Esophagus squamous epithelium (tissue), 5 donors: ENCODE measurements at regions not wholly inside any gene's neighbourhood (a gene's known extent, or its start where the extent isn't known, plus 50 kb on each side); places are given as distances from the start of the nearest gene placed in this dataset.

Source experiments
- DNase-seq: peaks from one replicate; lab custom pipeline; 2025; lab: John Stamatoyannopoulos, UW
- H3K27ac ChIP-seq, 4 donors: fragments of 200-600 bp; sonication (generic); one replicate each; pipeline ENCODE4 v1.5.1; 2016 to 2019; ENCODE audit warnings: mild to moderate bottlenecking in 1 of 4
- H3K27me3 ChIP-seq, 4 donors: fragments of 200-600 bp; sonication (generic); 1 replicate in 3 of 4; 2 replicates in 1 of 4; pipeline versions ENCODE4 v1.5.1 to v1.6.0; 2017 to 2021; ENCODE audit warnings: antibody characterized with exemption in 1 of 4
- H3K36me3 ChIP-seq, 3 donors: fragments of 200-600 bp; sonication (generic); one replicate each; pipeline ENCODE4 v1.5.1; 2016 to 2019
- H3K4me1 ChIP-seq, 3 donors: fragments of 200-600 bp; sonication (generic); one replicate each; pipeline ENCODE4 v1.5.1; 2017 to 2019
- H3K4me3 ChIP-seq, 4 donors: fragments of 200-600 bp; sonication (generic); 1 replicate in 3 of 4; 2 replicates in 1 of 4; pipeline ENCODE4 v1.5.1; 2016 to 2019; ENCODE audit warnings: mild to moderate bottlenecking in 2 of 4, moderate library complexity in 1 of 4
- H3K9me3 ChIP-seq, 3 donors: fragments of 200-600 bp; sonication (generic); one replicate each; pipeline ENCODE4 v1.5.1; 2016 to 2019
- POLR2A ChIP-seq, 4 donors: fragments of 450-650 bp; IDR thresholded peaks; one replicate each; pipeline ENCODE4 v1.6.1; 2017; ENCODE audit warnings: antibody characterized with exemption in 4 of 4, mild to moderate bottlenecking in 4 of 4, moderate library complexity in 3 of 4
- whole genome bisulfite sequencing, 2 donors: methylation state at CpG; one replicate each; pipeline ENCODE4 v1.1.5; 2018; 5-methylcytosine and 5-hydroxymethylcytosine counted together
- intact Hi-C: fragments of 100-400 bp; cut with DNase I; formaldehyde crosslinking; loops from one replicate; pipeline ENCODE4 v1.15.0; 2022
- TF ChIP-seq, protein P1 (sequence below), 6 experiments: fragments of 450-650 bp in 4 of 6; fragments of 200-600 bp in 2 of 6; sonication (generic) in 2 of 6; IDR thresholded peaks; one replicate each; pipeline ENCODE4 v1.5.1; 2016 to 2019; ENCODE audit warnings: antibody characterized with exemption in 6 of 6, mild to moderate bottlenecking in 4 of 6, moderate library complexity in 4 of 6
- donor health status: DM: yes; HTN: yes; CAD: no.

DNA sequence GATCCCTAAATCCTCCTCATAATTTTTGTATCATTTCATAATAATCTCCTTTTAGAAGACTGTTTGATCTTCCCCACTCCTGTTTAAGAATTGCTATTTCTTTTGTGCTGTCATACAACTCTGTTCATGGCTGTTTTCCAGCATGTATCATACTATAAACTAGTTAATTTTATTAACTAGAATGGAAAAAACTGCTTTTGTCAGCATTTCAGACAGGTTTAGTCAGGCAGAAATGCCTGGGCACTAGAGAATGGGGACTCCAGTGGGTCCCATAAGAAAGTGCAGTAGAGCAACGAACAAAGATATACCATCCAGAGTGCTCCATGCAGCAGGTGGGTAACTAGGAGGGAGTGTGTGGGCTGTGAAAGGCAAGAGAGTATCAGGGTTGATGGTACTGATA is 523.9 kb downstream of the PLOD2 start:
- no peak for DNase-seq
- WGBS, 2 donors = 29 to 88% methylated on average over 1 of the region's 1 CpG
- intact Hi-C loops = no loop called here
- H3K27ac ChIP-seq = no peak overlapping the region
- H3K9me3 ChIP-seq = no peaks in the 10 kb centered on the region
- no peaks in the 10 kb centered on the region for H3K4me1 ChIP-seq
- no peak overlapping the region for H3K4me3 ChIP-seq
- TF ChIP-seq, protein P1, sequence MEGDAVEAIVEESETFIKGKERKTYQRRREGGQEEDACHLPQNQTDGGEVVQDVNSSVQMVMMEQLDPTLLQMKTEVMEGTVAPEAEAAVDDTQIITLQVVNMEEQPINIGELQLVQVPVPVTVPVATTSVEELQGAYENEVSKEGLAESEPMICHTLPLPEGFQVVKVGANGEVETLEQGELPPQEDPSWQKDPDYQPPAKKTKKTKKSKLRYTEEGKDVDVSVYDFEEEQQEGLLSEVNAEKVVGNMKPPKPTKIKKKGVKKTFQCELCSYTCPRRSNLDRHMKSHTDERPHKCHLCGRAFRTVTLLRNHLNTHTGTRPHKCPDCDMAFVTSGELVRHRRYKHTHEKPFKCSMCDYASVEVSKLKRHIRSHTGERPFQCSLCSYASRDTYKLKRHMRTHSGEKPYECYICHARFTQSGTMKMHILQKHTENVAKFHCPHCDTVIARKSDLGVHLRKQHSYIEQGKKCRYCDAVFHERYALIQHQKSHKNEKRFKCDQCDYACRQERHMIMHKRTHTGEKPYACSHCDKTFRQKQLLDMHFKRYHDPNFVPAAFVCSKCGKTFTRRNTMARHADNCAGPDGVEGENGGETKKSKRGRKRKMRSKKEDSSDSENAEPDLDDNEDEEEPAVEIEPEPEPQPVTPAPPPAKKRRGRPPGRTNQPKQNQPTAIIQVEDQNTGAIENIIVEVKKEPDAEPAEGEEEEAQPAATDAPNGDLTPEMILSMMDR (IDR thresholded peaks at IDR 0.05) = no peak
- no peak for TF ChIP-seq POLR2A (IDR thresholded peaks at IDR 0.05)
- no peaks in the 10 kb centered on the region for H3K36me3 ChIP-seq
- no peaks in the 10 kb centered on the region for H3K27me3 ChIP-seq

DNA sequence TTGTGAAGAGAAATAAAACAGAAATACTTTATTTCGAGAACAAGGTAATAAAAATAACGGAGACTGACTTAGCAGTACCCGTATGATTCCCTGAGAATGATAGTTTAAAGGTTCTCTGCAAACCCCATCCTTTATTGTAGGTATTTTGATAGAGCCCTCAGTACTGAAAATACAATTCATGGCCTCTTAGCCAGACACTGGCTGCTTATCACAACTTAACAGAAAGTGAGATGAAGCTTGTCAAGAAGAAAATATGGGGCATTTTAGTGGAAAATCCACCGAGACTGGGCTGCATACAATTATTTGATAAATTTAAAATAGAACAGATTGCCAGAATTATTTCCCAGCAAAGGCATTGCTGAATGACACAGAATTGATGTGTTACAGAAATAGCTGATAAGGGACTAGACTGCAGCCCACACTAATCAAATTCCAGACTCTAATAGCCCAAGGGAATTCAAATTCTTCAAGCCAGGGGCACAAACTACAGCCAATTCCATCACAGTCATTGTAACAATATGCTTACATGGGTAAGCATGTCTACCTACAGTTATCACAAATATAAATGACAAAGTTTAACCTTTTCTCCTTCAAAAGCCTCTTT is 521.9 kb downstream of the PLOD2 start:
- WGBS, 2 donors = 85 to 88% methylated on average over 4 of the region's 4 CpGs
- Histone ChIP-seq H3K27me3 (no peaks in the 10 kb centered on the region), H3K4me3 (no peak overlapping the region), H3K4me1 (no peaks in the 10 kb centered on the region), H3K36me3 (no peaks in the 10 kb centered on the region), H3K27ac (no peak overlapping the region), H3K9me3 (no peaks in the 10 kb centered on the region)
- intact Hi-C loops = no loop called here
- no peak for DNase-seq
- TF ChIP-seq POLR2A (IDR thresholded peaks at IDR 0.05) = no peak
- TF ChIP-seq, protein P1 (IDR thresholded peaks at IDR 0.05) = no peak

DNA sequence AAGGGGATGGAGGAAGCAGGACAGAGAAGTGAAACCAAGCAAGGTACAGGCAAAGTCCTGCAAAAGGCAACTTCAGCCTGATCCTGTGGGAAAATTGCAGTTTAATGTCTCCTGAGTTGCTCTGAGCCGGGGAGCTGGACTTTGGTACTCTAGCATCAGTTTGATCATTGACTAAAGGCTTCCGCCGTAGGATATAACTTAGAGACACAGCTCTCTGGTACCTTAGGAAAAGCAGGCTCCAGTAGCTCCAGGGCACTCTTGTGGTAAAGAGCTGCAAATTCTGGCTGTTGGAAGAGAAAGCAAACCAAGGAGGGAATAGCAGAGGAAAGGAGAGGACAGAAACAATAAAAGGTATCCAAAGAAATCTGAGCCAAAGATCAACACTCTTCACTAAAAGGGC is 521.1 kb downstream of the PLOD2 start:
- intact Hi-C loops = no loop called here
- no peak for DNase-seq
- 80 to 82% methylated on average over 1 to 3 of the region's 3 CpGs for WGBS, 2 donors
- Histone ChIP-seq H3K9me3 (no peaks in the 10 kb centered on the region), H3K4me1 (no peaks in the 10 kb centered on the region), H3K4me3 (no peak overlapping the region), H3K27ac (no peak overlapping the region), H3K36me3 (no peaks in the 10 kb centered on the region), H3K27me3 (no peaks in the 10 kb centered on the region)
- no peak for TF ChIP-seq POLR2A (IDR thresholded peaks at IDR 0.05)
- TF ChIP-seq, protein P1 (IDR thresholded peaks at IDR 0.05) = no peak

DNA sequence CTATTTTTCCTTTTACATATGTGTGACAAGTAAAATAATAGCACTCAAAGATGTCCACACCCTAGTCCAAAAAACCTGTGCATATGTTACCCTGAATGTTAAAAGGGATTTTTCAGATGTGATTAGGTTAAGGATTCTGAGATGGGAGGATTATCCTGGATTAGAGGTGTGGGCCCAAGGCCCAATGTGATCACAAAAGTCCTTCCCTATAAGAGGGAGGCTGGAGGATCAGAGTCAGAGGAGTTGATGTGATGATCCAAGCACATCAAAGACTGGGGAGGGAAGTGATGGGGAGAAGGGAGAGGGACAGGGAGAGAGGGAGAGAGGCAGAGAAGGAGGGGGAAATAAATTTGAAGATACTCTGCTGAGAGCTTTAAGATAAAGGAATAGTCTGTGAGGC is 512.6 kb downstream of the PLOD2 start:
- no peak for DNase-seq
- H3K4me1 ChIP-seq = peaks cover 0 to 12% (median 2%) of the 10 kb centered on the region in 3 donors
- H3K9me3 ChIP-seq = no peaks in the 10 kb centered on the region
- intact Hi-C loops = no loop called here
- H3K27ac ChIP-seq = no peak overlapping the region
- H3K27me3 ChIP-seq = no peaks in the 10 kb centered on the region
- H3K4me3 ChIP-seq = no peak overlapping the region
- H3K36me3 ChIP-seq = no peaks in the 10 kb centered on the region
- TF ChIP-seq POLR2A (IDR thresholded peaks at IDR 0.05) = no peak
- TF ChIP-seq, protein P1 (IDR thresholded peaks at IDR 0.05) = no peak

DNA sequence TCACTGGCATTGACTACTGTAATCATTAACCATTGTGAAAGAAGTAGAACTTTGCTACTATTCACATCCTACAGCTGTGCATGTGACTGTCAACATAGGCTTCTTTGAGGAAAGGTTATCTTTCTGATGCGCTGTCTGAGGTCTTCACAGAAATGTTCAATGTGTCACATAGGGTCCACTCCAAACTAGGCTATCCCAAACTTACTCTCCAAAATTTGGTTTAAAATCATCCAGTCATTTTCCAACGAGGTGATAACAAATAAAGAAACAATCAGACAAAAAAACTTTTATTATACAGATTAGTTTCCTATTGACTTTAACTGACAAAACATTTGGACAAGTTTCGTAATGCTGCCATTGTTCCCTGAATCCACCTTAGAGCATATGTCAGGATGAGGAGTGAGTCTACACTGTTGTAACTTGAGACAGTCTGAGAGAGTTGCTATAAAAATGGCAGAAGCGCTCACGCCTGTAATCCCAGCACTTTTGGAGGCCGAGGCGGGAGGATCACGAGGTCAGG is 511.6 kb downstream of the PLOD2 start:
- TF ChIP-seq, protein P1 (IDR thresholded peaks at IDR 0.05) = no peak
- TF ChIP-seq POLR2A (IDR thresholded peaks at IDR 0.05) = no peak
- WGBS, 2 donors = 86 to 87% methylated on average over 8 of the region's 8 CpGs
- Histone ChIP-seq H3K36me3 (no peaks in the 10 kb centered on the region), H3K4me1 (peaks cover 0 to 12% (median 2%) of the 10 kb centered on the region in 3 donors), H3K4me3 (no peak overlapping the region), H3K27me3 (no peaks in the 10 kb centered on the region), H3K9me3 (no peaks in the 10 kb centered on the region), H3K27ac (no peak overlapping the region)
- DNase-seq = no peak
- intact Hi-C loops = no loop called here
